LHCN-M2 (cell line): ENCODE measurements at regions not wholly inside any gene's neighbourhood (a gene's known extent, or its start where the extent isn't known, plus 50 kb on each side); places are given as distances from the start of the nearest gene placed in this dataset.
"Not testable (repeated sequence)": the region's sequence is repeated elsewhere in the genome, so short reads cannot be mapped to it uniquely, and the experiment has no call there.

ENCODE experiments used
- DNase-seq: peaks from one replicate; pipeline ENCODE4 v3.0.0-alpha.2; 2012; ENCODE audit warnings: low read depth

- no peak for DNase-seq
Measured at GRCh38 chr16:9014389-9014788, 50.7 kb upstream of the USP7 start.

DNA sequence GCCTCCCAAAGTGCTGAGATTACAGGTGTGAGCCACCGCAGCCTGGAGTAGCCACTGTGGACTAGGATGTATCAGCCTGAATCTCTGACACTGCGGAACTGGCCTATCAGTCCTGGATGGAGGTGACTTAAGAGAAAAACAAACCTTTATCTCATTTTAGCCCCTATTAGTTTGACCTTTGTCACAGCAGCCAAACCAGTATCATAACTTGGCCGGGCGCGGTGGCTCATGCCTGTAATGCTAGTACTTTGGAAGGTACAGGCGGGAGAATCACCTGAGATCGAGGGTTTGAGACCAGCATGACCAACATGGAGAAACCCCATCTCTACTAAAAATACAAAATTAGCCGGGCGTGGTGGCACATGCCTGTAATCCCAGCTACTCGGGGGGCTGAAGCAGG is 51.8 kb upstream of the USP7 start:
- no peak for DNase-seq

GRCh38 chr16:9016005-9016404 is 52.3 kb upstream of the USP7 start:
- DNase-seq: not testable (repeated sequence)

- DNase-seq: no peak
Measured at GRCh38 chr16:9016824-9017223, 53.1 kb upstream of the USP7 start.

GRCh38 chr16:9027070-9027799 is 63.5 kb upstream of the USP7 start:
- DNase-seq: no peak

DNA sequence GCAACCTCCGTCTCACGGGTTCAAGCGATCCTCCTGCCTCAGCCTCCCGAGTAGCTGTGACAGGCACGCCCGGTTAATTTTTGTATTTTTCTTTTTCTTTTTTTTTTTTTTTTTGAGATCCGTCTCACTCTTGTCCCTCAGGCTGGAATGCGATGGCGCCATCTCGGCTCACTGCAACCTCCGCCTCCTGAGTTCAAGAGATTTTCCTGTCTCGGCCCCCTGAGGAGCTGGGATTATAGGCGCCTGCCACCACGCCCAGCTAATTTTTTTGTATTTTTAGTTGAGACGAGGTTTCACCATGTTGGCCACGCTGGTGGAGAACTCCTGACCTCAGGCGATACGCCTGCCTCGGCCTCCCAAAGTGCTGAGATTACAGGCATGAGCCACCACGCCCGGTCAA is 63.0 kb upstream of the HAPSTR1 start:
- not testable (repeated sequence) for DNase-seq

- DNase-seq: no peak
Measured at GRCh38 chr16:9031107-9031506, 60.3 kb upstream of the HAPSTR1 start.

GRCh38 chr16:9033125-9033830 is 58.2 kb upstream of the HAPSTR1 start:
- DNase-seq: peak; percentile 69

DNA sequence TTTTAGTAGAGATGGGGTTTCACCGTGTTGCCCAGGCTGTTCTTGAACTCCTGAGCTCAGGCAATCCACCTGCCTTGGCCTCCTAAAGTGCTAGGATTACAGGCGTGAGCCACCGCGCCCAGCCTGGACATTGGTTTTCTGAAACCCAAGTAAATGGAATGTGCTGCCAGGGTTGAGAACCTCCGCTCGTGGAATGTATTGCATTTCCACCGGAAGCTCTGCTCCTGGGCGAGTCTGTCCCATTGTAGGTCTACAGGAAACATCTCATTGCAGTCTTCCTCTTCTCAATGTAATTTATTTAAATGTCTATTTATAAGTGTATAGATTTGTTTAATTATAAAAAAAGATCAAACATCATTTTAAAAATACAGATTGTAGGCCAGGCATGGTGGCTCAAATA is 57.4 kb upstream of the HAPSTR1 start:
- no peak for DNase-seq

DNA sequence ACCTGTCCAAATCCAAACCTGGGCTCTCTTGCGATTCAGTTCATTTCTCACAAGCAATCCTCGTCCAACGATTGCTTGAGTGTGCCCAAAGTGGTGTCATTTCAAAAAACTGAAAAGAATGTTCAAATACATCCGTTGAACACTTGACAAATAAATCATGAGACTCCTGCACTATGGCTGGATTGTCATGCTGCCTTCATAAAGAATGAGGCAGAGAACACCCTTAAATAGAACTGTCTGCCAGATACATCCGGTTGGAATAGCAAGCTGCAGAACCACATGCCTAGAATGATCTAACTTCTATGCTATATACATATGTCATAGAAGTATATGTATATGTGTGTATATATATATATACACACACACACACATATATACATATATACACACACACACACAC is 55.4 kb upstream of the HAPSTR1 start:
- no peak for DNase-seq

DNA sequence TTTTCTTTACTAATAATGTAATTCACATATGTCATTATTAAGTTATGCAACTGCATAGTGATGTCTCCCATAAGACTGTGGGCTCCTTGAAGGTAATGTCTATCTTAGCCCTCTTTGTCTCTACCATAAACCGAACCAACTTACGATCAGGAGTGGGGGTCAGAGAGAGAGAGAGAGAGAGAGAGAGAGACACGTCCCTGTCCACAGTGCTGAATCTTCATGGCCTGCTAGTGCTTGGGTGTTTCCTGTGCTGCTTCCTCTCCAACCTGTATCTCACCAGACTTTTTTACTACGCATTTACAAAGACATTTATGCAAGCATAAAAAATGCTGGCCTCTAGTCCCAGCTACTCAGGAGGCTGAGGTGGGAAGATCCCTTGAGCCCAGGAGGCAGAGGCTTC is 52.2 kb upstream of the HAPSTR1 start:
- DNase-seq: no peak

DNA sequence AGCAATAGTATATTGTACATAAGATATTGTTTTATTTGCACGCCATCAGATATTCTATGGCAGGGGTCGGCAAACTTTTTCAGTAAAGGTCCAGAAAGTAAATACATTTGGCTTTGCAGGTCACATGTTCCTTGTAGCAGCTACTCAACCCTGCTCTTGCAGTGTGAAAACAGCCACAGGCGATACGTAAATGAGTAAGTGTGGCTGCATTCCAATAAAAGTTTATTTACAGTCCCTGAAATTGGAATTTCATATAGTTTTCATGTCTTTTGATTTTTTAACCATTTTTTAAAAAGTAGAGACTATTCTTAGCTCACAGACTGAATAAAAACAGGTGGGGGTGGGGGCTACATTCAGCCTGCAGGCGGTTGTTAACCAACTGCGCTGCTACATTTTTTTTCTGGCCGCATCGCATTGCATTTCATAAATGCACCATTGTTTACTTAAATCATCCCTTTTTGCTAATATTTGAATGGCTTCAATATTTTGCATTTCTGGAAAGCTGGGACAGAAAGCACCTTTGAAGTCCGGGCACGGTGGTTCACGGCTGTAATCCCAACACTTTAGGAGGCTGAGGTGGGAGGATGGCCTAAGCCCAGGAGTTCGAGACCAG is 50.5 kb upstream of the HAPSTR1 start:
- DNase-seq: no peak
